Endothelial cell of umbilical vein (primary cell): ENCODE measurements at regions not wholly inside any gene's neighbourhood (a gene's known extent, or its start where the extent isn't known, plus 50 kb on each side); places are given as distances from the start of the nearest gene placed in this dataset.

Source experiments
- CTCF ChIP-seq, 2 donors: IDR thresholded peaks; 1 replicate in 1 of 2; 2 replicates in 1 of 2; pipeline ENCODE4 v1.5.1; 2011; ENCODE audit warnings: low read length in 2 of 2, mild to moderate bottlenecking in 2 of 2, moderate library complexity in 2 of 2, control low read depth in 1 of 2, inconsistent platforms in 1 of 2, low read depth in 1 of 2; ENCODE audit not compliant: insufficient read depth in 1 of 2; ENCODE audit errors: extremely low read depth in 1 of 2
- EZH2 ChIP-seq: IDR thresholded peaks from 2 replicates; pipeline ENCODE4 v1.6.1; 2012; ENCODE audit warnings: borderline replicate concordance, low read depth, mild to moderate bottlenecking, moderate library complexity, low read length, inconsistent platforms; ENCODE audit not compliant: severe bottlenecking
- GATA2 ChIP-seq: IDR thresholded peaks from 2 replicates; pipeline ENCODE4 v1.7.0; 2011; ENCODE audit warnings: low read depth, mild to moderate bottlenecking, moderate library complexity, mixed read lengths, low read length; ENCODE audit not compliant: insufficient read length, insufficient read depth
- JUN ChIP-seq: IDR thresholded peaks from 2 replicates; pipeline ENCODE4 v1.6.1; 2011; ENCODE audit warnings: borderline replicate concordance, low read depth; ENCODE audit not compliant: insufficient read length, insufficient read depth
- MAX ChIP-seq: IDR thresholded peaks from 2 replicates; pipeline ENCODE4 v1.6.1; 2011; ENCODE audit not compliant: insufficient read depth, insufficient read length
- POLR2A ChIP-seq: IDR thresholded peaks from 2 replicates; pipeline ENCODE4 v1.6.1; 2012; ENCODE audit warnings: low read depth, mild to moderate bottlenecking, control low read depth, low read length
- POLR2AphosphoS5 ChIP-seq: IDR thresholded peaks from 2 replicates; pipeline ENCODE4 v1.6.1; 2012; ENCODE audit warnings: low read depth, mild to moderate bottlenecking, control low read depth, low read length, moderate library complexity; ENCODE audit not compliant: insufficient read depth

- no peak for TF ChIP-seq CTCF (IDR thresholded peaks at IDR 0.05; ENCODE audit: extremely low read depth in 1 of 2, insufficient read depth in 1 of 2, low read depth in 1 of 2, low read length in 2 of 2)
- TF ChIP-seq MAX = no peak
- no peak for TF ChIP-seq POLR2A
- no peak for TF ChIP-seq GATA2
- no peak for TF ChIP-seq EZH2
- TF ChIP-seq POLR2AphosphoS5 = no peak
- TF ChIP-seq JUN = no peak
Observed at GRCh38 chr18:1370552-1370951, 465.9 kb downstream of the ADCYAP1 start.
